H9 (cell line): ENCODE measurements at regions not wholly inside any gene's neighbourhood (a gene's known extent, or its start where the extent isn't known, plus 50 kb on each side); places are given as distances from the start of the nearest gene placed in this dataset.

ENCODE experiments used
- DNase-seq: peaks from one replicate; pipeline ENCODE4 v3.0.0-alpha.2; 2017
- H2AFZ ChIP-seq: one replicate; pipeline ENCODE4 v1.6.1; 2013; ENCODE audit warnings: mild to moderate bottlenecking, low read length, control low read depth, moderate library complexity
- H2AK5ac ChIP-seq: 2 replicates; pipeline ENCODE4 v1.6.1; 2013; ENCODE audit warnings: low read length, control low read depth, mixed read lengths; ENCODE audit not compliant: insufficient read length
- H2BK120ac ChIP-seq: one replicate; pipeline ENCODE4 v1.6.1; 2013; ENCODE audit warnings: low read depth, mild to moderate bottlenecking, low read length, control low read depth, inconsistent platforms; ENCODE audit not compliant: poor library complexity, severe bottlenecking
- H2BK12ac ChIP-seq: 2 replicates; pipeline ENCODE4 v1.6.1; 2013; ENCODE audit warnings: low read length, control low read depth, mixed read lengths, low read depth; ENCODE audit not compliant: insufficient read length
- H2BK15ac ChIP-seq: 2 replicates; pipeline ENCODE4 v1.6.1; 2013; ENCODE audit warnings: low read depth, low read length, control low read depth
- H2BK20ac ChIP-seq: one replicate; pipeline ENCODE4 v1.6.1; 2013; ENCODE audit warnings: low read depth, mild to moderate bottlenecking, low read length, control low read depth, inconsistent platforms; ENCODE audit not compliant: poor library complexity, severe bottlenecking
- H2BK5ac ChIP-seq: 2 replicates; pipeline ENCODE4 v1.6.1; 2013; ENCODE audit warnings: low read length, control low read depth, mixed read lengths; ENCODE audit not compliant: insufficient read length
- H3K14ac ChIP-seq: 2 replicates; pipeline ENCODE4 v1.6.1; 2013; ENCODE audit warnings: low read length, control low read depth; ENCODE audit not compliant: insufficient read depth
- H3K18ac ChIP-seq: 2 replicates; pipeline ENCODE4 v1.6.1; 2013; ENCODE audit warnings: low read depth, mild to moderate bottlenecking, mixed read lengths, low read length, control low read depth; ENCODE audit not compliant: insufficient read length
- H3K23ac ChIP-seq: 2 replicates; pipeline ENCODE4 v1.6.1; 2013; ENCODE audit warnings: low read length, control low read depth, mixed read lengths, low read depth; ENCODE audit not compliant: insufficient read length
- H3K23me2 ChIP-seq: 2 replicates; pipeline ENCODE4 v1.6.1; 2013; ENCODE audit warnings: low read depth, mild to moderate bottlenecking, mixed read lengths, low read length, control low read depth; ENCODE audit not compliant: insufficient read length, poor library complexity, severe bottlenecking
- H3K27ac ChIP-seq: 2 replicates; pipeline ENCODE4 v1.5.1; 2013; ENCODE audit warnings: low read length, control low read depth, mixed read lengths, low read depth; ENCODE audit not compliant: insufficient read length
- H3K27me3 ChIP-seq: 2 replicates; pipeline ENCODE4 v1.6.1; 2013; ENCODE audit warnings: low read length, control low read depth, inconsistent platforms; ENCODE audit not compliant: insufficient read depth
- H3K4ac ChIP-seq: 2 replicates; pipeline ENCODE4 v1.6.1; 2013; ENCODE audit warnings: low read depth, mild to moderate bottlenecking, control low read depth, inconsistent platforms, low read length, moderate library complexity
- H3K4me1 ChIP-seq: 2 replicates; pipeline ENCODE4 v1.6.1; 2013; ENCODE audit warnings: low read length, control low read depth, inconsistent platforms; ENCODE audit not compliant: insufficient read depth
- H3K4me2 ChIP-seq: 2 replicates; pipeline ENCODE4 v1.6.1; 2013; ENCODE audit warnings: low read length, control low read depth, mixed read lengths; ENCODE audit not compliant: insufficient read length, insufficient read depth
- H3K56ac ChIP-seq: 2 replicates; pipeline ENCODE4 v1.6.1; 2013; ENCODE audit warnings: low read depth, mild to moderate bottlenecking, mixed read lengths, low read length, control low read depth; ENCODE audit not compliant: insufficient read length
- H3K79me1 ChIP-seq: 2 replicates; pipeline ENCODE4 v1.6.1; 2013; ENCODE audit warnings: low read depth, mild to moderate bottlenecking, moderate library complexity, low read length, control low read depth, inconsistent platforms; ENCODE audit not compliant: insufficient read depth, poor library complexity, severe bottlenecking
- H3K79me2 ChIP-seq: 2 replicates; pipeline ENCODE4 v1.6.1; 2013; ENCODE audit warnings: low read length, control low read depth, inconsistent platforms; ENCODE audit not compliant: insufficient read depth
- H3K9ac ChIP-seq: 2 replicates; pipeline ENCODE4 v1.6.1; 2013; ENCODE audit warnings: low read length, control low read depth, mixed read lengths; ENCODE audit not compliant: insufficient read length; ENCODE audit errors: extremely low read depth
- H3K9me3 ChIP-seq: one replicate; pipeline ENCODE4 v1.6.1; 2013; ENCODE audit warnings: low read depth, low read length, inconsistent platforms; ENCODE audit not compliant: control insufficient read depth
- H3T11ph ChIP-seq: one replicate; pipeline ENCODE4 v1.6.1; 2013; ENCODE audit warnings: mild to moderate bottlenecking, low read length, control low read depth, inconsistent platforms
- H4K20me1 ChIP-seq: one replicate; pipeline ENCODE4 v1.6.1; 2013; ENCODE audit not compliant: control insufficient read depth, insufficient read length, insufficient read depth
- H4K5ac ChIP-seq: 2 replicates; pipeline ENCODE4 v1.6.1; 2013; ENCODE audit warnings: low read depth, mild to moderate bottlenecking, mixed read lengths, low read length, control low read depth; ENCODE audit not compliant: insufficient read length
- H4K8ac ChIP-seq: replicated peaks from 2 replicates; pipeline ENCODE4 v1.6.1; 2013; ENCODE audit warnings: low read length, control low read depth, mixed read lengths, low read depth; ENCODE audit not compliant: insufficient read length
- H4K91ac ChIP-seq: 2 replicates; pipeline ENCODE4 v1.6.1; 2013; ENCODE audit warnings: low read depth, mild to moderate bottlenecking, moderate library complexity, mixed read lengths, low read length, control low read depth; ENCODE audit not compliant: insufficient read length
- H3K27ac Mint-ChIP-seq, 3 experiments: 2 replicates in 2 of 3; 3 replicates in 1 of 3; pipeline ENCODE4 v1.8.0; 2020 to 2021; ENCODE audit warnings: mixed read lengths in 3 of 3, mild to moderate bottlenecking in 1 of 3, moderate library complexity in 1 of 3
- H3K27me3 Mint-ChIP-seq: 2 replicates; pipeline ENCODE4 v1.8.0; 2021; ENCODE audit warnings: low read depth, mild to moderate bottlenecking, moderate library complexity, mixed read lengths
- H3K36me3 Mint-ChIP-seq, 3 experiments: 2 replicates in 2 of 3; 3 replicates in 1 of 3; pipeline ENCODE4 v1.8.0; 2020 to 2021; ENCODE audit warnings: low read depth in 3 of 3, mixed read lengths in 3 of 3; ENCODE audit not compliant: insufficient read depth in 1 of 3
- H3K4me1 Mint-ChIP-seq, 2 experiments: 2 replicates each; pipeline ENCODE4 v1.8.0; 2020; ENCODE audit warnings: mixed read lengths in 2 of 2
- H3K4me3 Mint-ChIP-seq, 2 experiments: 2 replicates in 1 of 2; 3 replicates in 1 of 2; pipeline ENCODE4 v1.8.0; 2020 to 2021; ENCODE audit warnings: mild to moderate bottlenecking in 2 of 2, mixed read lengths in 2 of 2, moderate library complexity in 1 of 2
- H3K9me3 Mint-ChIP-seq, 2 experiments: 2 replicates in 1 of 2; 3 replicates in 1 of 2; pipeline ENCODE4 v1.8.0; 2020; ENCODE audit warnings: mild to moderate bottlenecking in 2 of 2, mixed read lengths in 2 of 2, moderate library complexity in 1 of 2
- CTCF ChIP-seq: fragments of 200-600 bp; sonication (generic); conservative IDR thresholded peaks from 3 replicates; pipeline ENCODE4 v1.8.0; 2021; ENCODE audit warnings: antibody characterized with exemption, mild to moderate bottlenecking

GRCh38 chr5:89395111-89395510 is 512.1 kb upstream of the MEF2C start:
- TF ChIP-seq CTCF: no peak
- no peak overlapping the region for H3T11ph ChIP-seq
- H3K27ac Mint-ChIP-seq: no peak overlapping the region
- H3K9ac ChIP-seq: no peak overlapping the region
- H3K4me3 Mint-ChIP-seq: no peak overlapping the region
- no peaks in the 10 kb centered on the region for H3K9me3 Mint-ChIP-seq
- H2BK15ac ChIP-seq: no peak overlapping the region
- no peak overlapping the region for H3K23ac ChIP-seq
- no peak overlapping the region for H3K14ac ChIP-seq
- H3K56ac ChIP-seq: no peak overlapping the region
- no peaks in the 10 kb centered on the region for H3K9me3 ChIP-seq
- no peaks in the 10 kb centered on the region for H3K79me1 ChIP-seq
- no peak overlapping the region for H2AK5ac ChIP-seq
- no peaks in the 10 kb centered on the region for H3K4me1 ChIP-seq
- H3K79me2 ChIP-seq: no peaks in the 10 kb centered on the region
- H3K23me2 ChIP-seq: no peaks in the 10 kb centered on the region
- H4K5ac ChIP-seq: no peak overlapping the region
- H3K4me1 Mint-ChIP-seq: 0 out of 4 replicates have a peak, but pooled peaks cover 0 to 2% of the 10 kb centered on the region in 2 experiments
- H3K4me2 ChIP-seq: no peak overlapping the region
- no peak overlapping the region for H2AFZ ChIP-seq
- H2BK20ac ChIP-seq: no peak overlapping the region
- H2BK12ac ChIP-seq: no peak overlapping the region
- no peak overlapping the region for H2BK120ac ChIP-seq
- no peak overlapping the region for H4K8ac ChIP-seq
- no peak overlapping the region for H4K91ac ChIP-seq
- H3K18ac ChIP-seq: no peak overlapping the region
- no peak overlapping the region for H2BK5ac ChIP-seq
- H4K20me1 ChIP-seq: no peaks in the 10 kb centered on the region
- DNase-seq: no peak
- H3K27me3 ChIP-seq: no peaks in the 10 kb centered on the region
- H3K27me3 Mint-ChIP-seq: no peaks in the 10 kb centered on the region
- H3K36me3 Mint-ChIP-seq: no peaks in the 10 kb centered on the region
- no peak overlapping the region for H3K27ac ChIP-seq
- H3K4ac ChIP-seq: no peak overlapping the region
